T-helper 17 cell (primary cell): ENCODE measurements at regions not wholly inside any gene's neighbourhood (a gene's known extent, or its start where the extent isn't known, plus 50 kb on each side); places are given as distances from the start of the nearest gene placed in this dataset.

Experiments
- ATAC-seq: fragments of 150-1000 bp; cut with Tn5 transposase; 2 replicates; pipeline ENCODE4 v1.10.0; 2021; ENCODE audit warnings: mild to moderate bottlenecking, moderate library complexity
- DNase-seq, 3 donors: peaks; one replicate each; pipeline versions ENCODE4 v3.0.0 to v3.0.0-alpha.2; 2020 to 2021
- H3K9me3 ChIP-seq: one replicate; pipeline ENCODE4 v1.7.0; 2013; ENCODE audit warnings: low read length, mild to moderate bottlenecking; ENCODE audit not compliant: control insufficient read depth, poor library complexity, severe bottlenecking
- H3K27ac Mint-ChIP-seq: one replicate; pipeline ENCODE4 v1.8.0; 2022; ENCODE audit warnings: mild to moderate bottlenecking, moderate library complexity, mixed read lengths
- H3K27me3 Mint-ChIP-seq: one replicate; pipeline ENCODE4 v1.8.0; 2022; ENCODE audit warnings: mixed read lengths
- H3K36me3 Mint-ChIP-seq: one replicate; pipeline ENCODE4 v1.8.0; 2022; ENCODE audit warnings: low read depth, mixed read lengths
- H3K4me1 Mint-ChIP-seq: one replicate; pipeline ENCODE4 v1.8.0; 2022; ENCODE audit warnings: mild to moderate bottlenecking, mixed read lengths
- H3K4me3 Mint-ChIP-seq: one replicate; pipeline ENCODE4 v1.8.0; 2022; ENCODE audit warnings: mild to moderate bottlenecking, moderate library complexity, mixed read lengths

DNA sequence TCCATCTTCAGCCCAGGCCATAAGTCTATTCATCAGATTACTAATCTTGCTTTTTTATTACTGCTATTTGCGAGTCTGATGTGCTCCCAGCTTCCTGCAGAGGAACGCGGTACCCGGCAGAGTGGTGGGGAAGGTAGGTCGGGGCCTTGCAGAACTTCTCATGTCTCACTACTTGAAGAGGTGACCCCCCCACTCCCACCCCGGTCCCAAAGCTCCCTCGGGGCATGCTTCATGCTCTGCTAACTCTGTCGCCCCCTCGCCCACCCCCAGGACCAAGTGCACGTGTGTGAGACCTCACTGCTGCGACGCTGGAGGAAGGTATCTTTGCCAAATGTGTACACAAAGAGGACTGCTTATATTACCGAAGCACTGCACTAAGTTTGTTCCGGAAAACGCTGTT is 129.4 kb upstream of the RAB12 start:
- Mint-ChIP-seq H3K36me3 (no peaks in the 10 kb centered on the region), H3K27ac (no peak overlapping the region), H3K27me3 (peaks cover 41% of the 10 kb centered on the region), H3K4me1 (no peaks in the 10 kb centered on the region), H3K4me3 (no peak overlapping the region)
- no peak for ATAC-seq
- H3K9me3 ChIP-seq: no peaks in the 10 kb centered on the region
- no peak for DNase-seq

DNA sequence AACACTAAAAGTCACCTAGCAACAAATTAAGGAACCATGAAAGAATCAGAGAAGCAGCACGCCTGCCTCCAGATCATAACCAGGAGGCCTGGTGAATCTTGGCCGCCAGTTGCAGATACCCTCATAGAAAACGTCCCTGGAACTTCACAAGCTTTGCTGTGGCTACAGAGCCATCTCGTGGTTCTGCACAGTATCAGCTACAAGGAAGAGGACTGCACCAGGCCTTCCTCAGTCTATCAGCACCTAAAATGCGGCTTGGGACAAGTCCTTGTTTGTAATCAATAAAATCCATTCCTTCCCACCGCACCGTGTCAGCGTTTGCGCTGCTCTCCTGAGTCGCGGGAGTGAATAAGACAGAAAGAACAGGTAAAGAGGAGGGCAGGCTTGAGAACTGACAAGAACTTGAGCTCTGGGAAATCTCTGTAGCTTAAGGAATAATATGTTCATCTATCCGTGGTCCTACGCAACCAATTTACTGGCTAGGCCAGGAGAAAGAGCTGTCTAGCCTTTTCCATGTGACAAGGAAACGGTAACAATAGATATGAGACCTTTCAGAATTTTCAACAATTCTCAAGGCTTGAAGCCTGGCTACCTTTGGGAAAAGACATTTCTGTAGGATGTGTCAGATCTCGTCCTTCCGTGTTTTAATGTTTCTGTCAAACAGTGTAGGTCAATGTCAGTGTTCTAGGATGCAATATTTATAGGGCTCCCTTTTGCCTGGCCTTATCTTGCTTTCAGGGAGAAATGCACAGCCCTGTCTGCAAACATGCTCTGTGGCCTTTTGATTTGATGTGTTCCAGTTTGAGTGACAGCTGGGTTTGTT is 128.5 kb upstream of the RAB12 start:
- no peak overlapping the region for H3K4me3 Mint-ChIP-seq
- H3K4me1 Mint-ChIP-seq: no peaks in the 10 kb centered on the region
- ATAC-seq (no peak), DNase-seq (no peak)
- no peak overlapping the region for H3K27ac Mint-ChIP-seq
- no peaks in the 10 kb centered on the region for H3K36me3 Mint-ChIP-seq
- no peaks in the 10 kb centered on the region for H3K9me3 ChIP-seq
- H3K27me3 Mint-ChIP-seq: peaks cover 42% of the 10 kb centered on the region

DNA sequence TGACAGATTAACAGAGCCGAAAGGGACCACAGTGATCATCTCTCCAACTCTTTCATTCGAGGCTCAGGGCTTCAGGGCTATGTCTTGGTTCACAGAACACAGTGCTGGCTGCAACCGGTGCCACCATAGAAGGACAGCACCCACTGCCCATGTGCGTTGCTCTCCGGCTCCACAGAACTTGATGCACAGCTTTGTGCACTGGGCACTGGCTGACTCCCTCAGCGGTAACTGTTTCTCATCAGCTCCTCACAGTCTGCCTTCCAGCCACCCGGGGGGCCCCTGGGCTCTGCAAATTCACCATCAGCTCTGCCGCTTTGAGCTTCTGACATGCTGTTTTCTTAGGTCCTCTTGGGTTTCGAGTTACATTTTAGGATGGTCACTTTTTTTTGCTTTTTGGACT is 124.3 kb upstream of the RAB12 start:
- H3K27ac Mint-ChIP-seq: no peak overlapping the region
- no peak for ATAC-seq
- no peaks in the 10 kb centered on the region for H3K9me3 ChIP-seq
- H3K4me3 Mint-ChIP-seq: no peak overlapping the region
- H3K4me1 Mint-ChIP-seq: no peaks in the 10 kb centered on the region
- no peak for DNase-seq
- H3K27me3 Mint-ChIP-seq: peaks cover 41% of the 10 kb centered on the region
- H3K36me3 Mint-ChIP-seq: no peaks in the 10 kb centered on the region

DNA sequence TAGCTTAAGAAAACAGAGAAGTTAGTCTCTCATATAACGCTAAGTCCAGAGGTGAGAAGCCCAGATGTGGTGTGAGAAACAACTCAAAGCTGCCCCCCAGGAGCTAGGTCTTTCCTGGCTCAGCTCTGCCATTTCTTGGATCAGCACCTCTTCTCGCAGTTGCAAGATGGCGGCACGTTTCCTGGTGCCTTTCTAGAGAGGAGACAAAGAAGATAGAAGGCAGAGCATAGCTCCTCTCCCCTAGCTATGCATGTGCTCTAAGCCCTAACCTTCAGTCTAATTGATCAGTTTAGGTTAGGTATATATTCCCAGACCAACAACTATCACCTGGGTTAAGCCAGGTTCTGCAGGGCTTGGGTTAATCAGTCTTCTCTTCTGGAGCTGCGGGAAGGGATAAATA is 119.5 kb upstream of the RAB12 start:
- no peaks in the 10 kb centered on the region for H3K9me3 ChIP-seq
- ATAC-seq (no peak), DNase-seq (no peak)
- Mint-ChIP-seq H3K27me3 (peaks cover 27% of the 10 kb centered on the region), H3K36me3 (no peaks in the 10 kb centered on the region), H3K4me1 (no peaks in the 10 kb centered on the region), H3K27ac (no peak overlapping the region), H3K4me3 (no peak overlapping the region)

DNA sequence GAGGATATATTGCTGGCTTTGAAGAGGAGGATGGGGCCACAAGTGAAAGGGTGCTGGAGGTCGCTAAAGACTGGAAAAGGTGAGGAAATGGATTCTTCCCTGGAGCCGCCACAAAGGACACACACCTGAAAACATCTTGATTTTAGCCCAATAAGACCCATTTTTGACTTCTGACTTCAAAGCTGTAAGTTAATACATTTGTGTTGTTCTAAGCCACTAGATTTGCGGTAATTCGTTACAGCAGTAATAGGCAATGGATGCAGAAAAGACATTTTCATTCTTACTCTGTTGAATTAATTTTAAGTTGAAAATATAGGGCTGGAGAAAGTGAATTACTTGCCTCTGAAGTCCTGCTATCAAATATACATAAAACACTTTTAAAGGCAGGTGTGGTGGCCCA is 117.7 kb upstream of the RAB12 start:
- H3K27ac Mint-ChIP-seq: no peak overlapping the region
- no peak for ATAC-seq

DNA sequence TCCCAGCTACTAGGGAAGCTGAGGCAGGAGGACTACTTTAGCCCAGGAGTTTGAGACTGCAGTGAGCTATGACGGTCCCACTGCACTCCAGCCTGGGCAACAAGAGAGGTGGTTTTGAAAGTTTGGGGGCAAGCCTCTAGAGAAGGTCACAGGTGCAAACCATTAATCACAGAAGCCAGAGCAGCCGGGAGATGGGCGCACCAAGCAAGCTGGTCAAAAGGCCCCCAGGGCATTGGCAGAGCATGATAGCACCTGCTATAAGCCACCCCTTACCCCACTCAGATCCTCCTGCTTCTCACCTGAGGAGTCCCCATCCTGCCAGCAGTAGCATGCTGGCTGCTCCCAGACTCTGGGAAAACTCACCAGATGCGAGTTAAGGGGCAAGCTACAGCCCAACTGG is 116.1 kb upstream of the RAB12 start:
- Mint-ChIP-seq H3K4me1 (no peaks in the 10 kb centered on the region), H3K27ac (no peak overlapping the region), H3K27me3 (peaks cover 29% of the 10 kb centered on the region), H3K36me3 (no peaks in the 10 kb centered on the region), H3K4me3 (no peak overlapping the region)
- ATAC-seq: no peak
- DNase-seq: no peak
- H3K9me3 ChIP-seq: no peaks in the 10 kb centered on the region

More for the DNA sequence above, 117.7 kb upstream of the RAB12 start:
- H3K4me3 Mint-ChIP-seq: no peak overlapping the region
- peaks cover 29% of the 10 kb centered on the region for H3K27me3 Mint-ChIP-seq
- H3K9me3 ChIP-seq: no peaks in the 10 kb centered on the region
- no peaks in the 10 kb centered on the region for H3K4me1 Mint-ChIP-seq
- no peak for DNase-seq
- no peaks in the 10 kb centered on the region for H3K36me3 Mint-ChIP-seq

DNA sequence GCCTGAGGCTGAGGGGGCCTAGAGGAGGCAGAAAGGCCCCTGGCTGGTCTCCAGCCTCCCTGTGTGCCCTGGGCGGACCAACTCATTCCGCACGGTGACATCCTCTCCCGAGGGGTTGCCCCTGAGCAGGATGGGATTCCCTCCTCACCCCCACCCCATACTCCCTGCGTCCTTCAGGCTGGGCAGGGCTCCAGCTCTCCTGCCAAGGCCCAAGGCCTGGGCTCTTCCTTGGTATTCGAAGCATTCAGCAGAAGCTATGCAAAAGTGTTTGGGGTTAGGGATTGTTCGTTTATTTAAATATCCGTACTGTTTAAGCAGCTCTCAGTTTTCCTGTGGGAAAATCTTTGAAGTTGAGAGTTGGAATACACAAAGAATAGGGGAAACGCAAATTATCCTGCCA is 113.1 kb upstream of the RAB12 start:
- DNase-seq (no peak), ATAC-seq (no peak)
- H3K27me3 Mint-ChIP-seq: peaks cover 35% of the 10 kb centered on the region
- H3K4me3 Mint-ChIP-seq: no peak overlapping the region
- no peaks in the 10 kb centered on the region for H3K9me3 ChIP-seq
- no peaks in the 10 kb centered on the region for H3K4me1 Mint-ChIP-seq
- no peaks in the 10 kb centered on the region for H3K36me3 Mint-ChIP-seq
- no peak overlapping the region for H3K27ac Mint-ChIP-seq

DNA sequence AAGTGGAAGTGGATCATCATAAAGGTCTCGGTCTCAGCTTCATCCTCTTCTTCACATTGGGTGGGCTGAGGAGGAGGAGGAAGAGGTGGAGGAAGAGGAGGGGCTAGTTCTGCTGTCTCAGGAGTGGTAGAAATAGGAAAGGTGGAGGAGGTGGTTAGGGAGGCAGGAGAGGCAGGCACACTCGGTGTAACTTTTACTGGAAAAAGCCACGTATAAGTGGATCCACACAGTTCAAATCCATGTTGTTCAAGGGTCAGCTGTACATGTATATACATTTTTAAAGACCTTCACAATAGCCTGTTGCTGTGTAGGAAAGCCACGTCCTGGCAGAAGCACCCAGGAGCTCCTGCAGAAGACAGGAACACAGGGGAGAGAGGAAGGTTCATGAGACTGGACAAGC is 110.3 kb upstream of the RAB12 start:
- ATAC-seq (no peak), DNase-seq (no peak)
- H3K36me3 Mint-ChIP-seq: no peaks in the 10 kb centered on the region
- H3K4me3 Mint-ChIP-seq: no peak overlapping the region
- H3K9me3 ChIP-seq: no peaks in the 10 kb centered on the region
- H3K27ac Mint-ChIP-seq: no peak overlapping the region
- no peaks in the 10 kb centered on the region for H3K4me1 Mint-ChIP-seq
- peaks cover 50% of the 10 kb centered on the region for H3K27me3 Mint-ChIP-seq

DNA sequence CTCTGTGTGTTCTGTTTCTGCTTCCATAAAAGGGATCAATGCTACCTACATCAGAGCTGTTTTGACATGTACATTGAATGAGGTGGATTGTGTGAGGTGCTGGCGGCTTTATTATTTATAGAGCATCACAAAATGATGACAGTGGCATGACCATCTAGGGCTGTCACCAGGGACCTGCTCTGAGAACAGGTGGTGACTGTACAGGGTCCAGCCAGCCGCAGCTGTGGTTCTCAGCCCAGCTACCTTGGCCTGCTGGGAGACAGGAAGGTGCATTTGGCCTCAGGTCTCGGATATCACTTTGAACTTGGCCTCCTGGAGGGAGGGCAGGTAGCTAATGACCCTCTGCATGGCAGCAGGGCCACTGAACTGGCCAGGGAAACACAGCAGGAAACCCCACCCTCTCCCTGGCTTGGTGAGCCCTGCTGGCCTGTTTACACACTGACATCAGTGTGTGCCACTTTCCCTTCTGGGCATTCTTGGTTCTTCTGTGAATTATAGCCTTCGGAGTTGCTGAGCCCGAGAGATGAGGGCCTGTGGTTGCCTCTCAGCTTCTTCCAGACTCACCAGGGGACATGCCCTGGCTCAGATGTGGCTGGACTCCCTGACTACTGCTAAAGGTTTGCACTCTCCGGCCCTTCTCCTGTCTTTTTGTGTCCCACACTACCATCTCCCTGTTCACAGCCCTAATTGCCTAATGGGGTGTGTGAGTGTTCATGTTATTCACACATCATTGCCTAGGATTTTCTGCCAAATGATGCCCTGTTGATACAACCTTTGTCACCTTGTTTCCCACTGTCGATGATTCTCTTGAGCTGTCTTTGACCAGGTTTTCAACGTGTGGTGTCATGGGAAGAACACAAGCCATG is 109.2 kb upstream of the RAB12 start:
- DNase-seq (no peak), ATAC-seq (no peak)
- H3K36me3 Mint-ChIP-seq: peaks cover 2% of the 10 kb centered on the region
- H3K9me3 ChIP-seq: no peaks in the 10 kb centered on the region
- H3K27me3 Mint-ChIP-seq: peaks cover 62% of the 10 kb centered on the region
- H3K4me3 Mint-ChIP-seq: no peak overlapping the region
- H3K27ac Mint-ChIP-seq: no peak overlapping the region
- H3K4me1 Mint-ChIP-seq: no peaks in the 10 kb centered on the region

DNA sequence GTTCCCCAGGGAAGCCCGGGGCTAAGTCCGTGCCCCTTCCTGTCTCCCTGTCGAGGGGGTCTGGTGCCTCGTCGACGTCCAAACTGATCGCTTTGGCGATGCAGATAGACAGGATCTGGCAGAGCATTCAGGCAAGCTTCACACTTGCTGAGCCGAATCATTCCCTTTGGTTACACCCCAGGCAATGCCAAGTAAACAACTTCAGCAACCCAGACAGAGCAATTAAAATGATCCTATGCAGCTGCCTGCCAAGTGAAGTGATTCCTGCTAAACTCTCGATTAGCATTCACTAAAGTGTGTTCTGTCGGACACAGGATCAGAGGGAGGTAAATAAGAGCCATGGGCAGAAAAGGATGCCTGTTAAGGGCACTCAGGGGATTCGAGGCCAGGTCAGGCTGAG is 108.2 kb upstream of the RAB12 start:
- H3K4me1 Mint-ChIP-seq: no peaks in the 10 kb centered on the region

DNA sequence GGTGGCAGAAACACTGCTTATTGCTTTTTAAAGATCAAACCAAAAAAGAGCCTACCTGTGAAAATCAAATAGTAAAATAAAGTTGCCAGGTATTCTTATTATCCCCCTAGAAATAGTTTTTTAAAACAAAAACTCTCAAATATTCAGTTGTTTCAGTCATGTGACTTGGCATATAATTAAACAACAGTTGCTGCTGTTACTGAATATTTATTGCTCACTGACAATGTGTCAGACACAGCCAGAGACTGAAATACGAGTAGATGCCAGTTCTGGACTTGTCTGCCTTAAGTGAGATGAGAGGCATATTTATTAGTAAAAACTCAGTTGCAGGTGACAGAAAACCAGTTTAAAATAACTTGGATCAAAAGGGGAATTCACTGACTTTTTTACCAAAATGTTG is 106.0 kb upstream of the RAB12 start:
- ATAC-seq (no peak), DNase-seq (no peak)
- Mint-ChIP-seq H3K4me3 (no peak overlapping the region), H3K4me1 (no peaks in the 10 kb centered on the region), H3K36me3 (peaks cover 2% of the 10 kb centered on the region), H3K27ac (no peak overlapping the region), H3K27me3 (peaks cover 62% of the 10 kb centered on the region)
- no peaks in the 10 kb centered on the region for H3K9me3 ChIP-seq

More for the DNA sequence above, 108.2 kb upstream of the RAB12 start:
- peaks cover 53% of the 10 kb centered on the region for H3K27me3 Mint-ChIP-seq
- H3K27ac Mint-ChIP-seq: no peak overlapping the region
- no peak overlapping the region for H3K4me3 Mint-ChIP-seq
- H3K9me3 ChIP-seq: no peaks in the 10 kb centered on the region
- ATAC-seq (no peak), DNase-seq (no peak)
- peaks cover 2% of the 10 kb centered on the region for H3K36me3 Mint-ChIP-seq

DNA sequence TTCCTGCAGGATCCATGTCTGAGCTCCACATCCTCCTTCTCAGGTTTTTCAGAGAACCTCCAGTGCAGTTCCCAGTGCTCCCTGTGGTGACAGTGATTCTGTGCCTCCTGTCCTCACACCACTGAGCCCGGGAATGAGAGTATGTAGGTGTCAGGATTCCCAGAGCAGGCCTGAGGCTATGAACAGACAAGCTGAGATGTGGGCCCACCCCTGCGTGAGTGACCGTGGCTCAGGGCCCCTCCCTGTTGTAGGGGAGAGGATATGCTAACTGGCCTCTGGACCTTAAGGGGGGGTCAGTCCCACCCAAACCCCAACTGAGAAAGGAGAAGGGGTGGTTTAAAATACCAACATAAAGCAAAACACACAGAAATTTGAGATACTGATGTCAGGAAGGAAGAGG is 104.8 kb upstream of the RAB12 start:
- H3K4me3 Mint-ChIP-seq: peak overlapping the region; percentile 47
- peaks cover 60% of the 10 kb centered on the region for H3K27me3 Mint-ChIP-seq
- peaks cover 2% of the 10 kb centered on the region for H3K36me3 Mint-ChIP-seq
- H3K4me1 Mint-ChIP-seq: no peaks in the 10 kb centered on the region
- no peak overlapping the region for H3K27ac Mint-ChIP-seq
- no peaks in the 10 kb centered on the region for H3K9me3 ChIP-seq
- DNase-seq (no peak), ATAC-seq (no peak)

DNA sequence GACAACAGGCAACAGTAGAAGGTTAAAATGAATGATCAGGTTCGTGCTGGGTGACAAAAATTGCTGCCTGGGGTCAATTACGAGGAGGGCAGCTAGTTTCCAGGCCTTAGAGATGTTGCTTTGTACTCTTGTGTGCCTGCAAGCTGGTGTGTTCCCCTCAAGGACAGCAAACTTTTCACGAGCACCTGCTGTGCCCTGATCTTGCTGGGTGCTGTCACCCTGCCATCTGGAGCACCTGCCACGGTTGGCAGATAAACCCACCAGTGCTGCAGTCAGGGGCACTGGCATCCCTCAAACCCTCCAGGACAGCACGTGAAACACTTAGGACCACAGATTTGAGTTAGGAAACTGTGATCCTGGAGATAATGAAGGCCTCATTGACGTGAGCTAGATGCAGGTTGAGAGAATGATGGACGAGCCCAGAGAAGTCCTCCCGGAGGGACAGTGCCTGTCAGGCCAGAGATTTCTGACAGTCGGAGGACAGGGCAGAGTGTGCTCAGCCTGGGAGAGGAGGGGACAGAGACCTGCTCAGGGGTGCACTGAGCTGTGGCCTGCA is 104.3 kb upstream of the RAB12 start:
- ATAC-seq (no peak), DNase-seq (no peak)
- no peak overlapping the region for H3K27ac Mint-ChIP-seq
- peaks cover 55% of the 10 kb centered on the region for H3K27me3 Mint-ChIP-seq
- H3K4me1 Mint-ChIP-seq: no peaks in the 10 kb centered on the region
- no peak overlapping the region for H3K4me3 Mint-ChIP-seq
- peaks cover 2% of the 10 kb centered on the region for H3K36me3 Mint-ChIP-seq
- no peaks in the 10 kb centered on the region for H3K9me3 ChIP-seq
